Stimulated activated naive CD4-positive, alpha-beta T cell treated with Interleukin-2 at 50 U/mL for 16 hours (primary cell): ENCODE measurements at regions not wholly inside any gene's neighbourhood (a gene's known extent, or its start where the extent isn't known, plus 50 kb on each side); places are given as distances from the start of the nearest gene placed in this dataset.
"Not testable (repeated sequence)": the region's sequence is repeated elsewhere in the genome, so short reads cannot be mapped to it uniquely, and the experiment has no call there.

Source experiments
- DNase-seq: peaks from one replicate; lab custom pipeline; 2025; lab: John Stamatoyannopoulos, UW

GRCh38 chr18:21928925-21929324 is 188.3 kb downstream of the MIB1 start:
- DNase-seq, result no peak

GRCh38 chr18:21930177-21930576 is 189.6 kb downstream of the MIB1 start:
- no peak for DNase-seq

GRCh38 chr18:21933931-21934765 is 193.6 kb downstream of the MIB1 start:
- DNase-seq, result no peak

- no peak for DNase-seq
These were observed 194.1 kb downstream of the MIB1 start for GRCh38 chr18:21934766-21935015.

GRCh38 chr18:21943456-21943855 is 202.9 kb downstream of the MIB1 start:
- DNase-seq, result no peak

GRCh38 chr18:21949326-21950015 is 208.9 kb downstream of the MIB1 start:
- no peak for DNase-seq

GRCh38 chr18:21955757-21956652 is 213.4 kb upstream of the GATA6 start:
- peak; percentile 65 for DNase-seq

GRCh38 chr18:21958263-21958662 is 211.1 kb upstream of the GATA6 start:
- no peak for DNase-seq

- DNase-seq, result no peak
These were observed 210.5 kb upstream of the GATA6 start for GRCh38 chr18:21958707-21959450.

- no peak for DNase-seq
These were observed 209.2 kb upstream of the GATA6 start for GRCh38 chr18:21960189-21960588.

GRCh38 chr18:21963336-21963735 is 206.1 kb upstream of the GATA6 start:
- DNase-seq, result no peak

GRCh38 chr18:21968338-21968737 is 201.1 kb upstream of the GATA6 start:
- DNase-seq, result no peak

- no peak for DNase-seq
These were observed 197.1 kb upstream of the GATA6 start for GRCh38 chr18:21972281-21972680.

GRCh38 chr18:21975954-21976353 is 193.4 kb upstream of the GATA6 start:
- DNase-seq, result not testable (repeated sequence)

- no peak for DNase-seq
These were observed 190.7 kb upstream of the GATA6 start for GRCh38 chr18:21978546-21979170.

- DNase-seq, result no peak
These were observed 190.2 kb upstream of the GATA6 start for GRCh38 chr18:21979171-21979560.

GRCh38 chr18:21979759-21980158 is 189.6 kb upstream of the GATA6 start:
- DNase-seq, result no peak

- no peak for DNase-seq
These were observed 188.6 kb upstream of the GATA6 start for GRCh38 chr18:21980744-21981143.

- not testable (repeated sequence) for DNase-seq
These were observed 187.9 kb upstream of the GATA6 start for GRCh38 chr18:21981489-21981888.

GRCh38 chr18:21991081-21991534 is 178.3 kb upstream of the GATA6 start:
- DNase-seq, result no peak

- DNase-seq, result no peak
These were observed 177.5 kb upstream of the GATA6 start for GRCh38 chr18:21991886-21992285.
